ENCODE measurements at regions not wholly inside any gene's neighbourhood (a gene's known extent, or its start where the extent isn't known, plus 50 kb on each side); places are given as distances from the start of the nearest gene placed in this dataset.

- H3K36me3 ChIP-seq (ENCODE audit: control insufficient read depth in 4 of 4, insufficient read depth in 3 of 4, low read depth in 1 of 4, low read length in 3 of 4), result no peaks in the 10 kb centered on the region
- WGBS, result 61% methylated on average over 2 of the region's 2 CpGs
Observed at GRCh38 chr11:27968461-27968860, 139.5 kb downstream of the KIF18A start.

DNA sequence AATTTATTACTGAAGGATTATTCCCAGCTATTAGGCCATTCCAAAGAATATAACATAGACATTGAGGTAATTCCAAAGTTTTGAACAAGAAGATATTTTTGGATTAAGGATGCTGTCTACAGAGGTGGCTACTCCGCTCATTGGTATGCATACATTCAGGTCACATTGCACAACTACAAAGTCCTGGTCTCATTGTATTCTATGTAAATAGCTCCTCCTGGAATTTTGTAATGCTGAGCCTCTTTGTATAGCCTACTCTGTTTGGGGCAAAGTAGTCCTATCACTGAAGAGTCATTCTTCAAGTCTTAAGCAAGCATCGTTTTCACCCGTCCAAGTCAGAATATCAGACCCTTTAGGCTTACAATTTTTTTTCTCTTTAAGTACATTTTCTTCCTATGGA is 142.4 kb downstream of the KIF18A start:
- no peaks in the 10 kb centered on the region for H3K36me3 ChIP-seq (ENCODE audit: control insufficient read depth in 4 of 4, insufficient read depth in 3 of 4, low read depth in 1 of 4, low read length in 3 of 4)
- H3K27ac ChIP-seq (ENCODE audit: low read depth in 1 of 2, low read length in 2 of 2), result no peak overlapping the region
- WGBS, result 66% methylated on average over 3 of the region's 3 CpGs
- H3K9me3 ChIP-seq (ENCODE audit: control insufficient read depth in 4 of 4, low read length in 3 of 4), result no peaks in the 10 kb centered on the region
- no peak overlapping the region for H3K9ac ChIP-seq (ENCODE audit: low read depth in 1 of 2, low read length in 2 of 2)
- H3K27me3 ChIP-seq (ENCODE audit: control insufficient read depth in 4 of 4, insufficient read depth in 4 of 4, low read length in 3 of 4), result peaks cover 0 to 2% (median 0%) of the 10 kb centered on the region in 4 donors
- H3K4me3 ChIP-seq (ENCODE audit: low read depth in 1 of 3, low read length in 3 of 3), result no peak overlapping the region
- no peak for DNase-seq (ENCODE audit: low spot score)
- H3K4me1 ChIP-seq (ENCODE audit: control insufficient read depth in 4 of 4, insufficient read depth in 4 of 4, low read length in 3 of 4), result no peaks in the 10 kb centered on the region
- TF ChIP-seq GABPA (IDR thresholded peaks at IDR 0.05 in 1 of 2, conservative IDR thresholded peaks at IDR 0.05 in 1 of 2) (no peak), RAD21 (IDR thresholded peaks at IDR 0.05) (no peak), NR2F2 (IDR thresholded peaks at IDR 0.05) (no peak), EGR1 (IDR thresholded peaks at IDR 0.05; ENCODE audit: low read depth in 2 of 2) (no peak), ZBTB33 (IDR thresholded peaks at IDR 0.05) (no peak), TAF1 (conservative IDR thresholded peaks at IDR 0.05) (no peak), HNF4A (conservative IDR thresholded peaks at IDR 0.05) (no peak), YY1 (IDR thresholded peaks at IDR 0.05) (no peak)
- TF ChIP-seq, protein P1, sequence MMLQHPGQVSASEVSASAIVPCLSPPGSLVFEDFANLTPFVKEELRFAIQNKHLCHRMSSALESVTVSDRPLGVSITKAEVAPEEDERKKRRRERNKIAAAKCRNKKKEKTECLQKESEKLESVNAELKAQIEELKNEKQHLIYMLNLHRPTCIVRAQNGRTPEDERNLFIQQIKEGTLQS (IDR thresholded peaks at IDR 0.05), result no peak
- TF ChIP-seq, protein P2, sequence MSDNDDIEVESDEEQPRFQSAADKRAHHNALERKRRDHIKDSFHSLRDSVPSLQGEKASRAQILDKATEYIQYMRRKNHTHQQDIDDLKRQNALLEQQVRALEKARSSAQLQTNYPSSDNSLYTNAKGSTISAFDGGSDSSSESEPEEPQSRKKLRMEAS (IDR thresholded peaks at IDR 0.05), result no peak

More at GRCh38 chr11:27968461-27968860, 139.5 kb downstream of the KIF18A start:
- no peak for DNase-seq (ENCODE audit: low spot score)
- Histone ChIP-seq H3K9ac (ENCODE audit: low read depth in 1 of 2, low read length in 2 of 2) (no peak overlapping the region), H3K4me1 (ENCODE audit: control insufficient read depth in 4 of 4, insufficient read depth in 4 of 4, low read length in 3 of 4) (no peaks in the 10 kb centered on the region), H3K4me3 (ENCODE audit: low read depth in 1 of 3, low read length in 3 of 3) (no peak overlapping the region), H3K27me3 (ENCODE audit: control insufficient read depth in 4 of 4, insufficient read depth in 4 of 4, low read length in 3 of 4) (peaks cover 0 to 2% (median 0%) of the 10 kb centered on the region in 4 donors), H3K9me3 (ENCODE audit: control insufficient read depth in 4 of 4, low read length in 3 of 4) (no peaks in the 10 kb centered on the region), H3K27ac (ENCODE audit: low read depth in 1 of 2, low read length in 2 of 2) (no peak overlapping the region)
- TF ChIP-seq HNF4G (IDR thresholded peaks at IDR 0.05) (no peak), FOXA2 (IDR thresholded peaks at IDR 0.05) (no peak), RAD21 (IDR thresholded peaks at IDR 0.05) (no peak), SP1 (IDR thresholded peaks at IDR 0.05) (no peak), JUND (IDR thresholded peaks at IDR 0.05) (no peak), GABPA (IDR thresholded peaks at IDR 0.05 in 1 of 2, conservative IDR thresholded peaks at IDR 0.05 in 1 of 2) (no peak), EGR1 (IDR thresholded peaks at IDR 0.05; ENCODE audit: low read depth in 2 of 2) (no peak), FOXA1 (IDR thresholded peaks at IDR 0.05) (no peak), TAF1 (conservative IDR thresholded peaks at IDR 0.05) (no peak), RXRA (IDR thresholded peaks at IDR 0.05) (no peak), CTCF (IDR thresholded peaks at IDR 0.05; ENCODE audit: low read depth, low read length, missing input control) (no peak), YY1 (IDR thresholded peaks at IDR 0.05) (no peak), ZBTB33 (IDR thresholded peaks at IDR 0.05) (no peak), NR2F2 (IDR thresholded peaks at IDR 0.05) (no peak), HNF4A (conservative IDR thresholded peaks at IDR 0.05) (no peak)
- TF ChIP-seq, protein P2 (IDR thresholded peaks at IDR 0.05), result no peak
- TF ChIP-seq, protein P1 (IDR thresholded peaks at IDR 0.05), result no peak

Data from liver (tissue), 8 donors.